ENCODE measurements at regions not wholly inside any gene's neighbourhood (a gene's known extent, or its start where the extent isn't known, plus 50 kb on each side); places are given as distances from the start of the nearest gene placed in this dataset.

- TF ChIP-seq GATA3 (IDR thresholded peaks at IDR 0.05; ENCODE audit: borderline replicate concordance) (no peak), HOXB13 (CRISPR knock-in tag; IDR thresholded peaks at IDR 0.05; ENCODE audit: low read depth) (no peak), KDM1A (IDR thresholded peaks at IDR 0.05; ENCODE audit: low read depth) (no peak), FOSL2 (IDR thresholded peaks at IDR 0.05) (no peak), FOSL2 (CRISPR knock-in tag; IDR thresholded peaks at IDR 0.05) (no peak), REST (IDR thresholded peaks at IDR 0.05) (no peak), MAFK (IDR thresholded peaks at IDR 0.05; ENCODE audit: partially characterized antibody) (peak; percentile 45), JUN (IDR thresholded peaks at IDR 0.05) (no peak), MYC (IDR thresholded peaks at IDR 0.05; ENCODE audit: borderline replicate concordance, low read length) (no peak), ZC3H11A (IDR thresholded peaks at IDR 0.05) (no peak)
- POLR2A ChIA-PET = no interaction called here
- DNase-seq (ENCODE audit: low read depth in 1 of 2, low spot score in 1 of 2) (no peak), ATAC-seq (no peak), FAIRE-seq (no peak)
- Histone ChIP-seq H3K9me3 (0 out of 3 replicates have a peak, but pooled peaks cover 13% of the 10 kb centered on the region), H3K4me2 (no peak overlapping the region), H3K4me3 (no peak overlapping the region), H3K4me1 (no peaks in the 10 kb centered on the region), H3K27ac (no peak overlapping the region)
- CTCF ChIA-PET = no interaction called here
- WGBS (ENCODE audit: missing lambda C conversion rate) = 9% methylated on average over 2 of the region's 2 CpGs
Measured at GRCh38 chr11:79697905-79698304, 257.1 kb upstream of the TENM4 start.

GRCh38 chr11:79694368-79694767, 253.5 kb upstream of the TENM4 start:
- no peaks in the 10 kb centered on the region for H3K9me3 ChIP-seq
- H3K4me2 ChIP-seq = no peak overlapping the region
- H3K4me3 ChIP-seq = no peak overlapping the region
- no peak for TF ChIP-seq BCL3 (IDR thresholded peaks at IDR 0.05)
- TF ChIP-seq E2F6 (IDR thresholded peaks at IDR 0.05; ENCODE audit: borderline replicate concordance, low read depth) = no peak
- TF ChIP-seq RNF2 (IDR thresholded peaks at IDR 0.05; ENCODE audit: borderline replicate concordance, low read depth) = no peak
- TF ChIP-seq ZC3H11A (IDR thresholded peaks at IDR 0.05) = no peak
- TF ChIP-seq CBX2 (IDR thresholded peaks at IDR 0.05; ENCODE audit: borderline replicate concordance, low read depth) = no peak
- TF ChIP-seq HDAC2 (IDR thresholded peaks at IDR 0.05) = no peak
- TF ChIP-seq CTCF (IDR thresholded peaks at IDR 0.05) = no peak
- TF ChIP-seq SREBF2 (IDR thresholded peaks at IDR 0.05) = no peak
- TF ChIP-seq EHMT2 (IDR thresholded peaks at IDR 0.05; ENCODE audit: low read depth) = no peak
- no peak for TF ChIP-seq FOSL2 (IDR thresholded peaks at IDR 0.05)
- no peak for TF ChIP-seq FOSL2 (CRISPR knock-in tag; IDR thresholded peaks at IDR 0.05)
- no peak for TF ChIP-seq TP53 (CRISPR knock-in tag; IDR thresholded peaks at IDR 0.05)
- TF ChIP-seq ATOH8 (CRISPR knock-in tag; IDR thresholded peaks at IDR 0.05; ENCODE audit: low read depth) = no peak
- no peak for TF ChIP-seq ELK1 (IDR thresholded peaks at IDR 0.05; ENCODE audit: low read depth, low read length)
- no peak for TF ChIP-seq POLR2A (IDR thresholded peaks at IDR 0.05; ENCODE audit: low read length)
- no peak for TF ChIP-seq CHD4 (IDR thresholded peaks at IDR 0.05; ENCODE audit: borderline replicate concordance)
- no peak overlapping the region for H3K27ac ChIP-seq
- ChIA-PET POLR2A (no interaction called here), CTCF (interaction anchor here (0.6 to 1.1 kb wide), 3 partner anchors 217 to 549 kb away, joined by 3 read pairs; no protein-coding TSS in a partner anchor)
- no peaks in the 10 kb centered on the region for H3K4me1 ChIP-seq
- DNase-seq (ENCODE audit: low read depth in 1 of 2, low spot score in 1 of 2) = no peak
- FAIRE-seq = no peak
- WGBS (ENCODE audit: missing lambda C conversion rate) = 0% methylated on average over 1 of the region's 1 CpG
- no peak for ATAC-seq
